Kidney (tissue), 13 donors: ENCODE measurements at regions not wholly inside any gene's neighbourhood (a gene's known extent, or its start where the extent isn't known, plus 50 kb on each side); places are given as distances from the start of the nearest gene placed in this dataset.
"Not testable (repeated sequence)": the region's sequence is repeated elsewhere in the genome, so short reads cannot be mapped to it uniquely, and the experiment has no call there.

Experiments
- DNase-seq, 5 donors: peaks; one replicate each; pipeline ENCODE4 v3.0.0-alpha.2; 2013 to 2020
- FAIRE-seq: peaks from 2 replicates; lab custom pipeline; 2012; peaks lifted over from hg19 to GRCh38; lab: Jason Lieb, UNC
- H3K27ac ChIP-seq, 2 donors: one replicate each; pipeline ENCODE4 v1.7.0; 2013; ENCODE audit warnings: low read depth in 2 of 2, low read length in 2 of 2, inconsistent platforms in 1 of 2
- H3K27me3 ChIP-seq: one replicate; pipeline ENCODE4 v1.7.1; 2013; ENCODE audit warnings: low read length, inconsistent platforms; ENCODE audit not compliant: control insufficient read depth, insufficient read depth
- H3K36me3 ChIP-seq, 3 donors: one replicate each; pipeline versions ENCODE4 v1.7.0 to v1.7.1; 2013; ENCODE audit warnings: low read length in 3 of 3, control low read depth in 1 of 3, inconsistent platforms in 1 of 3; ENCODE audit not compliant: insufficient read depth in 3 of 3, control insufficient read depth in 2 of 3
- H3K4me1 ChIP-seq, 3 donors: one replicate each; pipeline versions ENCODE4 v1.7.0 to v1.7.1; 2013; ENCODE audit warnings: low read length in 3 of 3, inconsistent platforms in 1 of 3, low read depth in 1 of 3; ENCODE audit not compliant: control insufficient read depth in 2 of 3, insufficient read depth in 2 of 3
- H3K4me3 ChIP-seq, 3 donors: one replicate each; pipeline versions ENCODE4 v1.7.0 to v1.8.1; 2013; ENCODE audit warnings: low read length in 3 of 3, control low read depth in 1 of 3, inconsistent platforms in 1 of 3
- H3K9ac ChIP-seq, 3 donors: one replicate each; pipeline versions ENCODE4 v1.7.0 to v1.7.1; 2013; ENCODE audit warnings: low read length in 3 of 3, control low read depth in 1 of 3, inconsistent platforms in 1 of 3
- H3K9me3 ChIP-seq, 3 donors: one replicate each; pipeline versions ENCODE4 v1.7.0 to v1.7.1; 2013; ENCODE audit warnings: low read length in 3 of 3, control low read depth in 1 of 3, inconsistent platforms in 1 of 3; ENCODE audit not compliant: control insufficient read depth in 2 of 3, insufficient read depth in 1 of 3
- CTCF ChIP-seq: IDR thresholded peaks from 3 replicates; pipeline ENCODE4 v1.5.1; 2012; ENCODE audit warnings: mild to moderate bottlenecking, moderate library complexity, borderline replicate concordance; ENCODE audit not compliant: insufficient read depth; ENCODE audit errors: extremely low read depth
- intact Hi-C: fragments of 100-400 bp; cut with DNase I; formaldehyde crosslinking; loops from one replicate; pipeline ENCODE4 v1.11.1; 2022
- donor health status: control.
- donor health status: control.
- donor health status: control.
- donor health status: control.
- donor health status: control.
- donor health status: DM: yes; HTN: yes; CAD: no.
- donor health status: Normal renal cell carcinoma (clear cell type).

GRCh38 chrX:23458957-23459356 is 124.3 kb downstream of the PTCHD1 start:
- FAIRE-seq, H3K9ac ChIP-seq, H3K36me3 ChIP-seq, H3K27me3 ChIP-seq, H3K4me3 ChIP-seq, H3K27ac ChIP-seq, intact Hi-C loops, H3K4me1 ChIP-seq, H3K9me3 ChIP-seq: not testable (repeated sequence)
- DNase-seq: peak in 1 of 5 donors; percentile 39

DNA sequence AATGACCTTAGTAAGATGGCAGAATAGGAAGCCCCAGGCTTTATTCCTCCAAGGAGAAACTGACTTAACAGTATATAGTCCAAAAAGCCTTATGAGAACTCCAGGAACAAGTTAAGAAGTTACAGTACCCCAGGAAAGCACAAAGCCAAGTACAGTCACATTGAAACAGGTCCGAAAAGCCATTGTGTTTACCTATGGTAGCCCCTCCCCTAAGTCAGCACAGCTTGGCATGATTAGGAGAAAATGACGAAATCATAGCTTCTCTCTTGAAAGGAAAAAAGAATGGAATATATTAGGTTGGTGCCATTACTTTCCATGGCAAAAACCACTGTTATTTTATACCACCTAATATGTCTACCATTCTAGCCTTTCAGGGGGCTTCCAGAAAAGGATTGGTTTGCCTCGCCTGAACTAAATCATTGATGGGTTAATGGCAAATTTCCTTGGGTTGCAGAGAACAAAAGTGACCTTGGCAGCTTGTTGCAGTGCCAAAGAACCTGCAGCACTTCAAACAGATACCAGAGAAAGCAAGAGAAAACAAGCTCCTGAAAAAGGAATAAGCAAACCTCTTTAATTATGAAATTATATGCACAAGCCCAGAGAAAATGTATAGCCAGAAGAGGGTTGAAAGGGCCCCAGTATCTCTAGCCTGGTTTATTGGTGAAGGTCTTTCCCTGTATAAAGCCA is 130.6 kb downstream of the PTCHD1 start:
- no peak for FAIRE-seq
- DNase-seq: no peak

GRCh38 chrX:23465985-23466384 is 131.3 kb downstream of the PTCHD1 start:
- Histone ChIP-seq H3K36me3 (no peaks in the 10 kb centered on the region), H3K27ac (no peak overlapping the region), H3K9me3 (no peaks in the 10 kb centered on the region), H3K4me3 (no peak overlapping the region), H3K4me1 (no peaks in the 10 kb centered on the region), H3K9ac (no peak overlapping the region), H3K27me3 (no peaks in the 10 kb centered on the region)
- DNase-seq: no peak
- no peak for FAIRE-seq
- intact Hi-C loops: no loop called here
- TF ChIP-seq CTCF: no peak

More for the DNA sequence above, 130.6 kb downstream of the PTCHD1 start:
- H3K9me3 ChIP-seq: no peaks in the 10 kb centered on the region
- no peaks in the 10 kb centered on the region for H3K36me3 ChIP-seq
- no peak overlapping the region for H3K9ac ChIP-seq
- no peak overlapping the region for H3K27ac ChIP-seq
- intact Hi-C loops: no loop called here
- H3K27me3 ChIP-seq: no peaks in the 10 kb centered on the region
- no peak for TF ChIP-seq CTCF
- H3K4me1 ChIP-seq: no peaks in the 10 kb centered on the region
- H3K4me3 ChIP-seq: no peak overlapping the region

DNA sequence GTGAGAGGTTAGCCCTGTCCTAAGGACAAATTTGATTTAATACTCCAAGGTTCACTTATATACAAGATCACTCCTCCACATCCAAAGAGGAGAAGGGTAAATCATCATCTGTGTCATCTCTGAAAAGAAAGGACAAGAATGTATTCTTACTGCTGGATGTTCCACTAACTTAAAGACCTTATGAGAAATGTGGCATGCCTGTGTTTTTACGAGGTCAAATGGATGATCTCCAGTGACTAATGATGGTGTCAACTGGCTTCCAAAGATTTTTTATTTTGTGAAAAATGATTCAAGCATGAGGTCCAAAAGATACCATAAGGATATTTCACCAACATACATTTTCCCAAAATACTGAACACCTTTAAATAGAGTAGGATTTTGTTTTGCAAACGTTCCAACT is 143.4 kb downstream of the PTCHD1 start:
- no peak for FAIRE-seq
- TF ChIP-seq CTCF: no peak
- H3K27me3 ChIP-seq: no peaks in the 10 kb centered on the region
- H3K27ac ChIP-seq: no peak overlapping the region
- no peaks in the 10 kb centered on the region for H3K9me3 ChIP-seq
- intact Hi-C loops: no loop called here
- H3K9ac ChIP-seq: no peak overlapping the region
- H3K36me3 ChIP-seq: no peaks in the 10 kb centered on the region
- no peak for DNase-seq
- no peaks in the 10 kb centered on the region for H3K4me1 ChIP-seq
- no peak overlapping the region for H3K4me3 ChIP-seq
